BJ (cell line): ENCODE measurements at regions not wholly inside any gene's neighbourhood (a gene's known extent, or its start where the extent isn't known, plus 50 kb on each side); places are given as distances from the start of the nearest gene placed in this dataset.

Experiments
- CTCF ChIA-PET: fragments of 350-600 bp; formaldehyde crosslinking; extraction: SDS; loops from one replicate; lab custom pipeline; 2021; ENCODE audit warnings: antibody characterized with exemption, inconsistent platforms; lab: Yijun Ruan, JAX
- POLR2A ChIA-PET: fragments of 300-600 bp; sonication (Branson Sonifier 250); formaldehyde crosslinking; extraction: SDS; loops from one replicate; lab custom pipeline; 2021; ENCODE audit warnings: antibody characterized with exemption; lab: Charles Lee
- DNase-seq: peaks from one replicate; pipeline ENCODE4 v3.0.0-alpha.2; 2011; ENCODE audit warnings: low read depth
- H3K27me3 ChIP-seq: 2 replicates; pipeline ENCODE4 v1.6.0; 2011; ENCODE audit warnings: low read length; ENCODE audit not compliant: control insufficient read depth, insufficient read depth
- H3K36me3 ChIP-seq: 2 replicates; pipeline ENCODE4 v1.5.1; 2011; ENCODE audit warnings: low read length; ENCODE audit not compliant: control insufficient read depth, insufficient read depth
- H3K4me3 ChIP-seq: 2 replicates; pipeline ENCODE4 v1.5.1; 2011; ENCODE audit warnings: low read depth, mild to moderate bottlenecking, control low read depth, low read length
- TF ChIP-seq, protein P1 (sequence below): IDR thresholded peaks from 2 replicates; pipeline ENCODE4 v1.5.1; 2011; ENCODE audit warnings: low read depth, mild to moderate bottlenecking, control low read depth, inconsistent platforms, low read length, moderate library complexity; ENCODE audit not compliant: insufficient read depth

DNA sequence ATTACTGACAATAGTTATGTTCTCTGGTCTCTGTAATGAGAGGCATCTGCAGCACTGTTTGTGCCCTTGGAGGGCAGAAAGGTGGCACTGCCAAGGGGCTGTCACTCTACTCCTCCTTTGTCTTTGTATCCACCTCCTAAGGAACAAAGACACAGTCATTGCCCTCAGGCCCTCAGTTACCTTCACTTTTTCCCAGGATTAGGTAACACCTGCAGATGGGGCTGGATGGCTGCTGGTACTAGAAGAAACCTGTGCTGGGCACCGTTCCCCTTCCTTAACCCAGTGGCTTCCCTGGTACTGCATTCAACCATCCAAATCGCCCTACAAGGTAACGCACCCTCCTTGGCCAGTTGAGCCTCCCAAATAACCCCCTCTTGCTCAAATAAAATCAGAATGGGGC is 246.9 kb upstream of the NEBL start:
- CTCF ChIA-PET, result no interaction called here
- H3K27me3 ChIP-seq, result no peaks in the 10 kb centered on the region
- no peak overlapping the region for H3K4me3 ChIP-seq
- TF ChIP-seq, protein P1, sequence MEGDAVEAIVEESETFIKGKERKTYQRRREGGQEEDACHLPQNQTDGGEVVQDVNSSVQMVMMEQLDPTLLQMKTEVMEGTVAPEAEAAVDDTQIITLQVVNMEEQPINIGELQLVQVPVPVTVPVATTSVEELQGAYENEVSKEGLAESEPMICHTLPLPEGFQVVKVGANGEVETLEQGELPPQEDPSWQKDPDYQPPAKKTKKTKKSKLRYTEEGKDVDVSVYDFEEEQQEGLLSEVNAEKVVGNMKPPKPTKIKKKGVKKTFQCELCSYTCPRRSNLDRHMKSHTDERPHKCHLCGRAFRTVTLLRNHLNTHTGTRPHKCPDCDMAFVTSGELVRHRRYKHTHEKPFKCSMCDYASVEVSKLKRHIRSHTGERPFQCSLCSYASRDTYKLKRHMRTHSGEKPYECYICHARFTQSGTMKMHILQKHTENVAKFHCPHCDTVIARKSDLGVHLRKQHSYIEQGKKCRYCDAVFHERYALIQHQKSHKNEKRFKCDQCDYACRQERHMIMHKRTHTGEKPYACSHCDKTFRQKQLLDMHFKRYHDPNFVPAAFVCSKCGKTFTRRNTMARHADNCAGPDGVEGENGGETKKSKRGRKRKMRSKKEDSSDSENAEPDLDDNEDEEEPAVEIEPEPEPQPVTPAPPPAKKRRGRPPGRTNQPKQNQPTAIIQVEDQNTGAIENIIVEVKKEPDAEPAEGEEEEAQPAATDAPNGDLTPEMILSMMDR, result no peak
- POLR2A ChIA-PET, result no interaction called here
- H3K36me3 ChIP-seq, result no peaks in the 10 kb centered on the region
- DNase-seq, result no peak

DNA sequence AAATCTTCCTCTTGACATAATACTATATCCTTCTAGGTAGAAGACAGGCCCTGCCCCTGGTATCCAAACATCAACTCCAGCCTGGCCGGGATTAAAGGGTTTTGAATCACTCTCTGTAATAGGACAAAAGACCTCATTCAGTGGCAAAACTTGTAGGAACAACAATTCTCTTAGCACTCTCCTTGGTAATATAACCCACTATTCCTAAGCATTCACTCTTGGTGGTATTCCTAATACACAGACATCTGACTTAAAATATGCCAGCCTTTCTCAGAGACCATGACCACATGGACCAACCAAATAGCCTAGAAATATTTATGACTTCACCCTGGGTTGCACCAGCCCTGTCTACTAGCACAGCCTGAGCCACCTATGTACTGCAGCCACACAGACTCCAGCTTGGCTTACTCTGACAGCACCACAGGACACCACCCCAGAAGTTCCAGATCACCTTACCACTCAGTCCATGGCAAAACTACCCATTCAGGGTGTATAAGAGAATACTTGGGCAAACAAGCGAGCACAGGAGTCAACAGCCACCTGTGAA is 244.9 kb upstream of the NEBL start:
- no peak for DNase-seq
- H3K27me3 ChIP-seq, result no peaks in the 10 kb centered on the region
- no peak overlapping the region for H3K4me3 ChIP-seq
- ChIA-PET POLR2A (no interaction called here), CTCF (no interaction called here)
- TF ChIP-seq, protein P1, result no peak
- H3K36me3 ChIP-seq, result no peaks in the 10 kb centered on the region

DNA sequence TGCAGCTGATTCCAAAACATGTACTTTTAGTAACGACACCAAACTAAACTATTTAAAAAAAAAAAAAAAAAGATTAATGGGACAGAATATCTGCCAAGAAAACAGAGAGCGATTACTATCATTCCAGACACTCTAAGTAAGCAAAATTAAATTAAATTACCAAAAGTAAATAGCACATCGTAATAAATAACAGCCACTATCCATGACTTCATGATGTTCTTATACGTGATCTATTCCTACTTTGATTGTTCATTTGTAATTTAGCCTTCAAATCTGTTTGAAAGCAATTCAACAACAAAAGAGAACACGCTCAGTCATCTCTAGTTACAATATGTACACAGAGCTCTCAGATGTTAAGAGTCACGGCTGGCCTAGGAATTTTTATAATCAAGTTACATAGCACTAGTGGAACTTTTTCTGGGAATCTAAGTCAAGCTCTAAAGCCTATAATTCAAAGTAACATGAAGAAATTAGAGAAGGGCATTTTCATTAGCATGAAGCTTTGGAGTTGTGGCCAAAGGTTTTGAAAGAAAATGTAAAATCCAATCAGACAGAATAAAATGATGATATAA is 241.7 kb upstream of the NEBL start:
- Histone ChIP-seq H3K4me3 (no peak overlapping the region), H3K27me3 (no peaks in the 10 kb centered on the region), H3K36me3 (no peaks in the 10 kb centered on the region)
- TF ChIP-seq, protein P1, result no peak
- no peak for DNase-seq
- ChIA-PET POLR2A (no interaction called here), CTCF (interaction anchor here (1.2 kb wide), 1 partner anchor 11 kb away, joined by 3 read pairs; no protein-coding TSS in a partner anchor)

DNA sequence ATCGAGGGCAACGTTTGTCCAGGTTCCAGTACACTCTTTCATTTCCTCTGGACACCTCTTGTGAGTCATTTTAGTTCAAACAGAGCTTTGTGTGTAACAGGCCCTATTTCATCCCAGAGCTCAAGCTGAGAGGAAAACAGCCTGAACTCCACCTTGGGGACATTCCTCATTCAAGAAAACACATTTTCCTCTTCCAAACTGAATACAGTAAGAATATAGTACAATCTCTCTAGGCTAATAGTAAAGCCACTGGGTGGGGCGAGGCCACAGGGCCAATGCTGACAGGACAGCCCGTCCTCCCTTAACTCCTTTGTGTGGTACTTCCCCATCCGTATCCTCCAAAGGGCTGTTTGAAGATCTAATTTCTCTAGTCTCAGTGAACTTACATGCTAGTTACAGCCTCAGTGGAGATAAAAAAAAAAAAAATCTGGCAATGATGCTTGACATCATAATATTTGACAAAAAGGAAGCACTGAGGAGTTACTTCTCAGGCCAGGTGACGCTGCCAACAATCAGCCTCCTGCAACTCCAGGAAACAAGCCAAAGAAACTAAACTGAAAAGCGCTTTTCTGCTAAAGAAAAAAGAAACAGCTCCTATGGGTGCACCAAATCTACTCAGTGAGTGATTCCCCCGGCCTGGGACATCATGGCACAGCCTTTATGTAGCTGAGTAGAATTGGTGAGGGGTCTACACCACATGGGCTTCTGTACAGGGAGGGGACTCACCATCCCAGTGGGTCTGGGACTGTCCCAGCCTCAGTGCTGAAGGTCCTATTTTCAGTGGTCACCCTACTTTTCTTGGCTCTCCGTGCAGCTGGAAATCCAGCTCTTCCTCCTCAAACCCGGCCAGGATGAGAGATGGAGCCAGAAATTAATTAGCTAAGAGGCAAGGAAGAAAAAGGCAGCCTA is 238.2 kb upstream of the NEBL start:
- POLR2A ChIA-PET, result no interaction called here
- no peaks in the 10 kb centered on the region for H3K36me3 ChIP-seq
- H3K27me3 ChIP-seq, result no peaks in the 10 kb centered on the region
- H3K4me3 ChIP-seq, result no peak overlapping the region
- CTCF ChIA-PET, result no interaction called here
- no peak for DNase-seq
- TF ChIP-seq, protein P1, result no peak

DNA sequence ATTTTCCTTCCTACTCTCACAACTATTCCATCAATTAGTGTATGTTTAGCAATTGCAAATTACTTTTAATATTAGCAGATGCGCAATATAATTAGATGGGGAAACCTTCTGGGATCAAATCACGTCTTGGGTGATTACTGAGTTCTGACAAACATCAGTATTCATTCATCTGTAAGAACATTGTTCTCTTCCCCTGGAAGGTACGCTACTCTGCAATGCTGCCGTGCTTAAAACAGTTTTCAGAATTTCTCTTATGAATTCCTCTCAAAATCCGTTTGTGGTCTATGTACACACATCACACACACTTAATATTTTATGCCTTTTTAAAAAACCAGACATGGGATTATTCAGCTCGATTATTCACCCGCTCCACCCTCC is 237.5 kb upstream of the NEBL start:
- Histone ChIP-seq H3K36me3 (no peaks in the 10 kb centered on the region), H3K27me3 (no peaks in the 10 kb centered on the region), H3K4me3 (no peak overlapping the region)
- DNase-seq, result no peak
- TF ChIP-seq, protein P1, result no peak
- POLR2A ChIA-PET, result no interaction called here
- CTCF ChIA-PET, result no interaction called here
